Spleen (tissue), 11 donors: ENCODE measurements at regions not wholly inside any gene's neighbourhood (a gene's known extent, or its start where the extent isn't known, plus 50 kb on each side); places are given as distances from the start of the nearest gene placed in this dataset.

ENCODE experiments used
- DNase-seq: peaks from one replicate; pipeline ENCODE4 v3.0.0-alpha.2; 2020
- H3K27ac ChIP-seq, 8 donors: fragments of 200-600 bp; sonication (generic) in 7 of 8; 1 replicate in 4 of 8; 2 replicates in 4 of 8; pipeline versions ENCODE4 v1.5.0 to v1.8.0; 2016 to 2021; ENCODE audit warnings: inconsistent platforms in 4 of 8, mild to moderate bottlenecking in 4 of 8, moderate library complexity in 1 of 8
- H3K27me3 ChIP-seq, 7 donors: fragments of 200-600 bp; sonication (generic) in 6 of 7; replicated peaks in 1 of 7; 1 replicate in 4 of 7; 2 replicates in 3 of 7; pipeline versions ENCODE4 v1.5.0 to v1.8.0; 2016 to 2021; ENCODE audit warnings: inconsistent platforms in 3 of 7, mild to moderate bottlenecking in 1 of 7
- H3K36me3 ChIP-seq, 6 donors: fragments of 200-600 bp; sonication (generic) in 5 of 6; 1 replicate in 4 of 6; 2 replicates in 2 of 6; pipeline versions ENCODE4 v1.5.0 to v1.8.0; 2016 to 2021; ENCODE audit warnings: inconsistent platforms in 2 of 6
- H3K4me1 ChIP-seq, 6 donors: fragments of 200-600 bp; sonication (generic) in 5 of 6; 1 replicate in 3 of 6; 2 replicates in 3 of 6; pipeline versions ENCODE4 v1.5.0 to v1.8.0; 2016 to 2021; ENCODE audit warnings: inconsistent platforms in 3 of 6
- H3K4me3 ChIP-seq, 8 donors: fragments of 200-600 bp; sonication (generic) in 7 of 8; 1 replicate in 4 of 8; 2 replicates in 4 of 8; pipeline versions ENCODE4 v1.5.0 to v1.8.0; 2016 to 2021; ENCODE audit warnings: inconsistent platforms in 4 of 8, mild to moderate bottlenecking in 4 of 8, moderate library complexity in 2 of 8
- H3K9me3 ChIP-seq, 8 donors: fragments of 200-600 bp; sonication (generic) in 7 of 8; 1 replicate in 4 of 8; 2 replicates in 4 of 8; pipeline versions ENCODE4 v1.5.0 to v1.8.0; 2016 to 2021; ENCODE audit warnings: inconsistent platforms in 4 of 8
- POLR2A ChIP-seq, 3 donors: fragments of 450-650 bp; IDR thresholded peaks; one replicate each; pipeline ENCODE4 v1.5.1; 2017; ENCODE audit warnings: antibody characterized with exemption in 3 of 3, mild to moderate bottlenecking in 1 of 3
- POLR2AphosphoS5 ChIP-seq, 3 donors: sonication (generic); formaldehyde crosslinking; IDR thresholded peaks; one replicate each; pipeline ENCODE4 v1.5.1; 2017; ENCODE audit warnings: antibody characterized with exemption in 3 of 3
- WGBS, 5 donors: extraction: QIAGEN DNeasy Blood & Tissue Kit in 3 of 5; methylation state at CpG; one replicate each; pipeline versions ENCODE4 v1.1.5 to v1.1.7; 2013 to 2018; 5-methylcytosine and 5-hydroxymethylcytosine counted together
- intact Hi-C: fragments of 100-400 bp; cut with DNase I; formaldehyde crosslinking; loops from one replicate; pipeline ENCODE4 v1.15.0; 2023; ENCODE audit warnings: low total_unique reads
- TF ChIP-seq, protein P1 (sequence below), 11 experiments: fragments of 200-600 bp in 7 of 11; fragments of 450-650 bp in 4 of 11; sonication (generic) in 4 of 11; IDR thresholded peaks in 8 of 11; conservative IDR thresholded peaks in 3 of 11; 1 replicate in 7 of 11; 2 replicates in 4 of 11; pipeline versions ENCODE4 v1.4.0 to v1.8.0; 2016 to 2021; ENCODE audit warnings: antibody characterized with exemption in 11 of 11, inconsistent platforms in 4 of 11, mild to moderate bottlenecking in 1 of 11
- donor health status: healthy with polysubstance abuse.
- donor health status: DM: no; HTN: no; CAD: no; lungs with moderate emphysema.
- donor health status: DM: no; HTN: no; CAD: no.
- donor health status: Bipolar disorder and iron deficiency.
- donor health status: healthy.
- donor health status: DM: no; HTN: no; CAD: no.
- donor health status: DM: yes; HTN: yes; CAD: no.

DNA sequence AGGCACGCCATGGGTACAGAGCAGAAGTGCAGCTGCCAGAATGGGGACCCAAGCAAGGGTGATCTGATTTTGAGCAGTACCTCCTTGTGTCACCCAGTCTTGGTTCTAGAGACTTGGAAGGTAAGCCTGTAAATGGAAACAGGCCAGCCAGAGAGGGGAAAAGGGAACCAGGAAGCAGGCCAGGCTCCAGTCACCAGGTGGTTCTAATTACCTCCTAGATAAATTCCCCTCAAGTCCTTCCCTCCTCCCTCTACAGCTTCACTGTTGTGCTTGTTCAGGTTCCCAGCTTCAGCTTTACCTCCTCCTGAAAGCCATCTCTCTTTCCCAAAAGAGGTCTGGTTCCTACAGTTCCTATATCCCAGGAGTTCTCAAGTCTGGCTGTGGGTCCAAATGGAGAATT, 58.8 kb upstream of the SLC7A14 start:
- TF ChIP-seq, protein P1, sequence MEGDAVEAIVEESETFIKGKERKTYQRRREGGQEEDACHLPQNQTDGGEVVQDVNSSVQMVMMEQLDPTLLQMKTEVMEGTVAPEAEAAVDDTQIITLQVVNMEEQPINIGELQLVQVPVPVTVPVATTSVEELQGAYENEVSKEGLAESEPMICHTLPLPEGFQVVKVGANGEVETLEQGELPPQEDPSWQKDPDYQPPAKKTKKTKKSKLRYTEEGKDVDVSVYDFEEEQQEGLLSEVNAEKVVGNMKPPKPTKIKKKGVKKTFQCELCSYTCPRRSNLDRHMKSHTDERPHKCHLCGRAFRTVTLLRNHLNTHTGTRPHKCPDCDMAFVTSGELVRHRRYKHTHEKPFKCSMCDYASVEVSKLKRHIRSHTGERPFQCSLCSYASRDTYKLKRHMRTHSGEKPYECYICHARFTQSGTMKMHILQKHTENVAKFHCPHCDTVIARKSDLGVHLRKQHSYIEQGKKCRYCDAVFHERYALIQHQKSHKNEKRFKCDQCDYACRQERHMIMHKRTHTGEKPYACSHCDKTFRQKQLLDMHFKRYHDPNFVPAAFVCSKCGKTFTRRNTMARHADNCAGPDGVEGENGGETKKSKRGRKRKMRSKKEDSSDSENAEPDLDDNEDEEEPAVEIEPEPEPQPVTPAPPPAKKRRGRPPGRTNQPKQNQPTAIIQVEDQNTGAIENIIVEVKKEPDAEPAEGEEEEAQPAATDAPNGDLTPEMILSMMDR (IDR thresholded peaks at IDR 0.05 in 8 of 11, conservative IDR thresholded peaks at IDR 0.05 in 3 of 11) = no peak
- no peak for TF ChIP-seq POLR2AphosphoS5 (IDR thresholded peaks at IDR 0.05)
- no peak for TF ChIP-seq POLR2A (IDR thresholded peaks at IDR 0.05)
- no peak overlapping the region for H3K4me3 ChIP-seq
- H3K4me1 ChIP-seq = no peaks in the 10 kb centered on the region
- no peak overlapping the region for H3K27ac ChIP-seq
- intact Hi-C loops = no loop called here
- WGBS, 5 donors = 67 to 85% (median 80%) methylated on average over 1 of the region's 1 CpG
- no peaks in the 10 kb centered on the region for H3K36me3 ChIP-seq
- H3K27me3 ChIP-seq = peaks cover 0 to 6% (median 0%) of the 10 kb centered on the region in 7 donors
- peaks cover 0 to 11% (median 0%) of the 10 kb centered on the region in 8 donors for H3K9me3 ChIP-seq
- DNase-seq = no peak

DNA sequence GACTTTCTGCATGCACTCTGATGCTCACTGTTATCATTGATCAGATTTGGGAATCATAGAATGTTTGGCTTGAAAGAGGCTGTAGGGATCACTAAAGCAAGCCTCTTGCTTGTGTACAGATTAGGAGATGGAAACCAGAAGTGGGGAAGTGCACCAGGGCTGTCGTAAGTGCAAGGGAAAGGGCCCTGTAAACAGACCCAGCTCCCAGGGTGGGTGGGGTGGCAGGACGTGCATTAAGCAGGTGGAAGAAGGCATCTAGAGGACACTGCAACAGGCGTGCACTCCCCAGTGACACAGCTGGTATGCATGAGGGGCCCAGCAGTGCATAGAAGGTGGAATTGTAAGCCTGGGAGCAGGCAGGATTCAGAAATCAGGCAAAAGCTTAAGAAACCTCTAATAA, 58.0 kb upstream of the SLC7A14 start:
- no peaks in the 10 kb centered on the region for H3K36me3 ChIP-seq
- WGBS, 5 donors = 53 to 65% (median 61%) methylated on average over 3 of the region's 3 CpGs
- peaks cover 0 to 6% (median 0%) of the 10 kb centered on the region in 7 donors for H3K27me3 ChIP-seq
- H3K27ac ChIP-seq = no peak overlapping the region
- intact Hi-C loops = no loop called here
- no peak for DNase-seq
- TF ChIP-seq, protein P1 (IDR thresholded peaks at IDR 0.05 in 8 of 11, conservative IDR thresholded peaks at IDR 0.05 in 3 of 11) = no peak
- TF ChIP-seq POLR2AphosphoS5 (IDR thresholded peaks at IDR 0.05) = no peak
- TF ChIP-seq POLR2A (IDR thresholded peaks at IDR 0.05) = no peak
- peaks cover 0 to 11% (median 0%) of the 10 kb centered on the region in 8 donors for H3K9me3 ChIP-seq
- no peaks in the 10 kb centered on the region for H3K4me1 ChIP-seq
- no peak overlapping the region for H3K4me3 ChIP-seq

DNA sequence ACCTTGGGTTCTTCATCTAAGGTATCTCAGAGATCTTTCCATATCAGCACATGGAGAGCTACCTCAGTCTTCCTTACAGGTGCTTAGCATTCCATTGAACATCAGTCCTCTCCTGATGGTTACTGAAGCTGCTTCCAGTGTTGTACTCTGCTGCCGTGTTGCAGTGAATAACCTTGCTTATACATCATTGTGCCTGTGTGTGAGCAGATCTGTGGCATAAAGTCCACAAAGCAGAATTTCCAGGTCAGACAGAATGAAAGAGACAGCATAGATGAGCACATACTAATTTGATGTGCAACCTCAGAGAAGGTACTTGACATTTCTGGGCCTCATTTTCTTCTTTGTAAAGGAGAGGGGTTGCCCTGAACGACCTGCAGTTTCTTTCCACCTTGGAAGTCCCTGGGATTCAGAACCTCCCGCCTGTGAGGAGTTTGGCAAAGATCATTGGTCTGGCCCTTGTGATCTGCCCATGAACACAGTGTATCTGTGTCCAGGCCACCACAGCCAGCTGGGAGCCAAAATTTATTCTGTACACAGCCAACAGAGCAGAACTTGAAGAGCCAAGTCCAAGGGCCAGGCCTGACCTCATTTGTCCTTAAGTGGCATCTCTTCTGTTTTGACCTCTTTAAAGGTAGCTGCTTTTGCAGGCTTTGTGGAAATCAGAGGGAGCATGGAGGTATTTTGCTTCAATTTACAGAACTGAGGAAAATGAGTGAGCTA, 57.2 kb upstream of the SLC7A14 start:
- peaks cover 0 to 11% (median 0%) of the 10 kb centered on the region in 8 donors for H3K9me3 ChIP-seq
- WGBS, 5 donors = 62 to 80% (median 75%) methylated on average over 3 of the region's 3 CpGs
- intact Hi-C loops = no loop called here
- no peak overlapping the region for H3K4me3 ChIP-seq
- peaks cover 0 to 6% (median 0%) of the 10 kb centered on the region in 7 donors for H3K27me3 ChIP-seq
- no peaks in the 10 kb centered on the region for H3K36me3 ChIP-seq
- no peak overlapping the region for H3K27ac ChIP-seq
- TF ChIP-seq POLR2AphosphoS5 (IDR thresholded peaks at IDR 0.05) (no peak), POLR2A (IDR thresholded peaks at IDR 0.05) (no peak)
- TF ChIP-seq, protein P1 (IDR thresholded peaks at IDR 0.05 in 8 of 11, conservative IDR thresholded peaks at IDR 0.05 in 3 of 11) = no peak
- no peaks in the 10 kb centered on the region for H3K4me1 ChIP-seq
- no peak for DNase-seq

DNA sequence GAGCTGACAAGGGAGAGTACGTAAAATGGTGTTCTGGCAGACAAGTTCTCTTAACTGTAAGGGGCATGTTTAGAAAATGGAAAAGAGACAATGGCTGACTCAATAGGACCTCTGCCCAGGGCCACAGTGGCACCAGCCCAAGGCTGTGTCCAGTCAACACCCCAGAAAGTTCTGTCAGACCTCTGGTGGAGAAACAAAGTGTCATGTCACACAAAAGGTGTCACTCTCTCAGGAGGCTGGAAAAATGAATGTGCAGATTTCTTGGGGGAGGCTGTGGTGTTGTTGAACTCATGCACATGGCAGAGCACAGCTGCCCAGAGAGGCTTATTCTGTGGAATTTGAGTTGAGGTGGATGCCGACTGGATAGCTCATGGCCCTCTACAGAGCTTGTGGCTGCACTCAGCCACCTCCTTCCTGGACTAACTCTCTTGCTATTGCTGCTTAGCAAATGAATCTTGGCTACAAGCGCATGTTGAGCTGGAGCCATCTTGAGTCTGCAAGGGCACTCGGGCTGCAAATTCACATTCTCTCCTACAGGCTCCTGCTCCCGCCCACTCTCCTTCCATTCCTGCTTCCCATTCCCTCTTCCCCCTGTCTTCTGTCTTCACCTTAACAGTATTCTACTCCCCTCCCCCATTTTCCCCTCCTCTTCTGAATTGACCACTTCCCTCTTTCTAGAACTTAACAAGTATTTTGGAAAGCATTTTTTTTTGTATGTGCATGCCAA, 55.8 kb upstream of the SLC7A14 start:
- DNase-seq = no peak
- intact Hi-C loops = no loop called here
- 82 to 88% (median 85%) methylated on average over 5 of the region's 5 CpGs for WGBS, 5 donors

More for the DNA sequence above, 55.8 kb upstream of the SLC7A14 start:
- H3K27ac ChIP-seq = no peak overlapping the region
- H3K9me3 ChIP-seq = peaks cover 0 to 11% (median 0%) of the 10 kb centered on the region in 8 donors
- no peak overlapping the region for H3K4me3 ChIP-seq
- H3K27me3 ChIP-seq = peaks cover 0 to 8% (median 0%) of the 10 kb centered on the region in 7 donors
- no peaks in the 10 kb centered on the region for H3K36me3 ChIP-seq
- H3K4me1 ChIP-seq = no peaks in the 10 kb centered on the region
- TF ChIP-seq POLR2AphosphoS5 (IDR thresholded peaks at IDR 0.05) (no peak), POLR2A (IDR thresholded peaks at IDR 0.05) (no peak)
